OCI-LY7 (cell line): ENCODE measurements at regions not wholly inside any gene's neighbourhood (a gene's known extent, or its start where the extent isn't known, plus 50 kb on each side); places are given as distances from the start of the nearest gene placed in this dataset.

Experiments used
- BruUV-seq: library from RNA; stranded (reverse); fragments of 400-500 nt; replicated peaks from 2 replicates; lab custom pipeline; 2021; lab: Mats Ljungman, UMichigan
- CTCF ChIA-PET: fragments of 300-600 bp; sonication (Branson Sonifier 250); formaldehyde crosslinking; loops from one replicate; lab custom pipeline; 2022; ENCODE audit warnings: antibody characterized with exemption; ENCODE audit not compliant: unreplicated experiment; lab: Charles Lee
- POLR2A ChIA-PET: fragments of 300-600 bp; sonication (Branson Sonifier 250); formaldehyde crosslinking; loops from one replicate; lab custom pipeline; 2022; ENCODE audit warnings: antibody characterized with exemption; lab: Charles Lee
- DNase-seq: peaks from one replicate; pipeline ENCODE4 v3.0.0-alpha.2; 2015; ENCODE audit warnings: low spot score
- H2AFZ ChIP-seq: fragments of 200-600 bp; sonication (generic), shearing (Covaris generic); 2 replicates; pipeline ENCODE4 v1.6.1; 2014; ENCODE audit warnings: mild to moderate bottlenecking, antibody characterized with exemption, low read length, moderate library complexity
- H3K27ac ChIP-seq: fragments of 200-600 bp; sonication (generic); 2 replicates; pipeline ENCODE4 v1.5.1; 2014; ENCODE audit warnings: mixed run types, low read depth, mild to moderate bottlenecking, moderate library complexity, low read length, inconsistent platforms; ENCODE audit not compliant: poor library complexity, severe bottlenecking
- H3K36me3 ChIP-seq: fragments of 200-600 bp; sonication (generic); 2 replicates; pipeline ENCODE4 v1.6.1; 2014; ENCODE audit warnings: mild to moderate bottlenecking, antibody characterized with exemption, low read length, moderate library complexity, mixed read lengths; ENCODE audit not compliant: insufficient read depth
- H3K4me1 ChIP-seq: fragments of 200-600 bp; sonication (generic); 2 replicates; pipeline ENCODE4 v1.5.1; 2014; ENCODE audit warnings: mild to moderate bottlenecking, low read length; ENCODE audit not compliant: insufficient read depth, poor library complexity, severe bottlenecking
- H3K4me2 ChIP-seq: fragments of 200-600 bp; sonication (generic); 2 replicates; pipeline ENCODE4 v1.6.1; 2014; ENCODE audit warnings: mild to moderate bottlenecking, low read length
- H3K4me3 ChIP-seq: fragments of 200-600 bp; sonication (generic); 2 replicates; pipeline ENCODE4 v1.5.1; 2014; ENCODE audit warnings: mild to moderate bottlenecking, low read depth, low read length; ENCODE audit not compliant: poor library complexity, severe bottlenecking
- H3K79me2 ChIP-seq: fragments of 200-600 bp; sonication (generic); 2 replicates; pipeline ENCODE4 v1.6.1; 2016; ENCODE audit warnings: low read depth, mild to moderate bottlenecking, low read length, moderate library complexity, mixed read lengths; ENCODE audit not compliant: insufficient read depth
- H3K9me2 ChIP-seq: fragments of 200-600 bp; sonication (generic); 2 replicates; pipeline ENCODE4 v1.6.1; 2016; ENCODE audit warnings: mild to moderate bottlenecking, low read length, mixed read lengths; ENCODE audit not compliant: insufficient read depth
- H3K9me3 ChIP-seq: fragments of 200-600 bp; sonication (generic); 2 replicates; pipeline ENCODE4 v1.6.1; 2014; ENCODE audit warnings: mild to moderate bottlenecking, mixed run types, low read length, mixed read lengths
- H4K20me1 ChIP-seq: fragments of 200-600 bp; sonication (generic); 2 replicates; pipeline ENCODE4 v1.6.1; 2014; ENCODE audit warnings: mild to moderate bottlenecking, antibody characterized with exemption, low read length, moderate library complexity, mixed read lengths; ENCODE audit not compliant: insufficient read depth
- CTCF ChIP-seq: fragments of 200-600 bp; sonication (generic); conservative IDR thresholded peaks from 2 replicates; pipeline ENCODE4 v1.5.1; 2014; ENCODE audit warnings: mild to moderate bottlenecking, antibody characterized with exemption, low read length, moderate library complexity, mixed read lengths
- EZH2phosphoT487 ChIP-seq: fragments of 200-600 bp; sonication (generic); IDR thresholded peaks from 2 replicates; pipeline ENCODE4 v1.6.1; 2018; ENCODE audit warnings: low read depth, borderline replicate concordance, mild to moderate bottlenecking, mixed run types, antibody characterized with exemption, low read length, moderate library complexity, mixed read lengths
- intact Hi-C: fragments of 100-400 bp; cut with micrococcal nuclease; formaldehyde crosslinking; loops from one replicate; pipeline ENCODE4 v1.10.0; 2022; ENCODE audit not compliant: unreplicated experiment

- no peaks in the 10 kb centered on the region for H4K20me1 ChIP-seq
- H3K27ac ChIP-seq, result no peak overlapping the region
- H3K4me2 ChIP-seq, result no peak overlapping the region
- no peaks in the 10 kb centered on the region for H3K9me2 ChIP-seq
- CTCF ChIA-PET, result no interaction called here
- intact Hi-C loops, result no loop called here
- no TSS peak for BruUV-seq
- no peak overlapping the region for H2AFZ ChIP-seq
- no peak overlapping the region for H3K4me3 ChIP-seq
- POLR2A ChIA-PET, result no interaction called here
- no peak for TF ChIP-seq EZH2phosphoT487
- no peak for TF ChIP-seq CTCF
- no peaks in the 10 kb centered on the region for H3K79me2 ChIP-seq
- no peaks in the 10 kb centered on the region for H3K36me3 ChIP-seq
- H3K4me1 ChIP-seq, result no peaks in the 10 kb centered on the region
- H3K9me3 ChIP-seq, result no peaks in the 10 kb centered on the region
- no peak for DNase-seq
These were observed 185.4 kb upstream of the CSNK1A1L start for GRCh38 chr13:37290716-37291505.

GRCh38 chr13:37289212-37289935, 183.9 kb upstream of the CSNK1A1L start:
- Histone ChIP-seq H3K4me2 (no peak overlapping the region), H3K4me3 (no peak overlapping the region), H3K9me2 (no peaks in the 10 kb centered on the region), H3K9me3 (no peaks in the 10 kb centered on the region), H3K27ac (no peak overlapping the region), H2AFZ (no peak overlapping the region), H4K20me1 (no peaks in the 10 kb centered on the region), H3K4me1 (no peaks in the 10 kb centered on the region), H3K36me3 (no peaks in the 10 kb centered on the region), H3K79me2 (no peaks in the 10 kb centered on the region)
- no peak for TF ChIP-seq EZH2phosphoT487
- no peak for TF ChIP-seq CTCF
- no TSS peak for BruUV-seq
- ChIA-PET CTCF (no interaction called here), POLR2A (interaction anchor here (0.6 to 0.7 kb wide), 2 partner anchors 93 to 734 kb away, joined by 3 to 4 read pairs; no protein-coding TSS in a partner anchor)
- intact Hi-C loops, result no loop called here
- DNase-seq, result no peak
